Activated gamma-delta T cell treated with Interleukin-2 at 50 U/mL for 16 hours (primary cell): ENCODE measurements at regions not wholly inside any gene's neighbourhood (a gene's known extent, or its start where the extent isn't known, plus 50 kb on each side); places are given as distances from the start of the nearest gene placed in this dataset.
"Not testable (repeated sequence)": the region's sequence is repeated elsewhere in the genome, so short reads cannot be mapped to it uniquely, and the experiment has no call there.

Source experiments
- DNase-seq: peaks from one replicate; pipeline ENCODE4 v3.0.0-alpha.2; 2020

DNA sequence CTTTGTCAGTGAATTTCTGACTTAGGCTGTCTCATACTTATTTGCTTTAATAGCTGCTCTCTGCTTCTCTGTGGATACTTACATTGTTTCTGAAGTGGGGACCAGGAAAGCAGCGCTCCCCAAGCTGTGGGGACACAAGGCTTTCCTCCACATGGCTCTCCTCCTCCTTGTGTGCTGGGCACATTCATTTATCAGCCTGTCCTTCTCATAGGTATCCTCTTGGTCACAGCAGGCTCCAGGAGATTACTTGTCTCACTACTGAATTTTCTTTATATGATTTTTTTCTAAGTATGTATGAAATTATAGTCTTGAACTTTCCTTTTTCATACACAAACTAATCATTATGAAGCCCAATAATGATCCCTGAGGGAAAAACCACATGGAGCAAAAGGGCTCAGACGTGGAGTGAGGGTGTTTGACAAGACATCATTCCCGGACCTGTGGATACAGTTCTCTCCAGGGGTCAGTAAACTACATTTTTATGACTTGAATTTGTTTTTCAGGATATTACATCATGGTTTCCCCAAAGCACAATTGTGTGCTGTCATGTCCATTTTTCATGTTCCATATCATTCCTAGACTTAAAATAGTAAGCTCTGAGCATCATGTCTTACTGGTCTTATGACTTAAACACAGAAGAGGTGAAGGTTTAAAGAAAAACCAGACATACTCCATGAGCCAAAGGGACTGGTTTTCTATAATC, 234.5 kb downstream of the PCSK1 start:
- no peak for DNase-seq

DNA sequence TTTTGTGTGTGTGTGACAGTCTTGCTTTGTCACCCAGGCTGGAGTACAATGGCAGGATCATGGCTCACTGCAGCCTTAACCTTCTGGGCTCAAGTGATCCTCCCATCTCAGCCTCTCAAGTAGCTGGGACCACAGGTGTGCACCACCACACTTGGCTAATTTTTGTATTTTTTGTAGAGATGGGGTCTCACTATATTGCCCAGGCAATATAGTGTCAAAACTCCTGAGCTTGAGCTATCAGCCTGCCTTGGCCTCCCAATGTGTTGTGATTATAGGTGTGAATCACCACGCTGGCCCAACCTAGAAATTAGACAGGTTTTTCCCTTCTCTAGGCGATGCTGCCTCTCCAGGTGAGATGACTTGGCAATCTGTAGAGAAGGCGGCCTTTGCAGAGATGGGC, 235.3 kb downstream of the PCSK1 start:
- DNase-seq: not testable (repeated sequence)

DNA sequence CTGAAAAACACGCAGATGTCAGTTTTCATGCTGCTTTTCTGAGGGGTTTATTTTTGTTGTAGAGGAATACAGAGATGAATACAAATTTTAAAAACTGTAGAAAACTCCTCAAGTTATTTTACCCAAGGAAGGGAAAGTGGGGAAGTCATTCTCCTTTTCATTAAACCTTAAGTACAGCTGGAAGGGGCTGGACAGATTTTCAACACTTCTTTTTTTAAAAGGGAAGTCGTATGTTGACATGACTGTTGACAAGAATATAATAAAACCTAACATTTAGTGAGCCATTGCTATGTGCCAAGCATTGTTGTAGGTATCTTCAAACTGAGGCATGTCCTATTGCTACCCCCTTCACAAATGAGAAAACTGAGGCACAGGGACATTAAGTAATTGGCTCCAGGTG, 235.7 kb upstream of the ELL2 start:
- DNase-seq: no peak

DNA sequence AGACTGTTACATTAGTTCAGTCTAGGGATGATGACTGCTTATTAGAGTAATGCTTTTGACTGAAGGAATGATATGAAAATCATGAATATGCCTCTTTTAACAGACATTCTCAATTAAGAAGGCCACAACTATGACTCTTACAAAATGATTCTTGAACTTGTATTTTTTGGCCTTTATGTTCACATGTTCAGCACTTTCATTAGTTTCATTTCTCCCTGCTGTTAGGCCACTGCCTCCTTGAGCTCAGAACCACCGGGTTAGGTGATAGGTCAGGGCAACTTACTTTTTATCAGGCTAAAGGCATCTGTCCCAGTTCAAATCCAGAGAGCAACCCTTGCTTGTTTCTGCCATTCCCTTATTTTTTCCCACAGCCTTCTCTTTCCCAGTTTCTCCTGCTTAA, 235.2 kb upstream of the ELL2 start:
- DNase-seq: no peak

DNA sequence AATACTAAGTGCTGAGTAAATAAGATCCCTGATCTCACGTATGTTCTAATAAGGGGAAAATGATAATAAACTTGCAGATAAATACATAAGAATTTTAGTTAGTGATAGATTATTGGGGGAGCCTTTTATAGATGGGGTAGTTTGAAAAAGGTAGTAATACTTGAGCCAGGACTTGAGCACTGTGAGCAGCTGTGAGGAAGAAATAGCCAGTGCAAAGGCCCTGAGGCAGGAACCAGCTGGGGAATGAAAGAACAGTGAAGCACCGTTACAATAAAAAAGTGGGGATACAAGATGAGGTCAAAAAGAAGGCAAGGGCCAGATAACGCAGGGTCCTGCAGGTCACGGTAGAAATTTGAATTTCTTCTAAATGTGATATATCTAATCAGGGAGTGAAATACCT, 234.8 kb upstream of the ELL2 start:
- DNase-seq: no peak

DNA sequence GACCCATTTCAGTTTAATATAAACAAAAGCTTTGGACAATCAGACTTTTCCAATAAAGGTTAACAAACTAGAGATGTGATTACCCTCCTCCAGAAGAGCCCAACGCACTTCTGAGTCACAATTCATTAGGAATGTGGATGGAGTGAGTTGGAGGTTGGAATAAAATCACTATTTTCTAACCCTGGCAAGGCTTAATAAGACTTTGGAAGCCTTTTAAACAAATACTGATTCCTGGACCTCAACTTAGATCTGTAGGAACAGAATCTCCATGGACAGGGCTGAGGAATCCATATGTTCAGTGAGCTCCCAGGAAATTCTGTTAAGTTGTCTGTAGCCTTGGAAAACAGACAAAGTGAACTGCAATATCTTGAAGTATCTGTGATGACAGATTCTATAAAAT, 233.5 kb upstream of the ELL2 start:
- DNase-seq: no peak

DNA sequence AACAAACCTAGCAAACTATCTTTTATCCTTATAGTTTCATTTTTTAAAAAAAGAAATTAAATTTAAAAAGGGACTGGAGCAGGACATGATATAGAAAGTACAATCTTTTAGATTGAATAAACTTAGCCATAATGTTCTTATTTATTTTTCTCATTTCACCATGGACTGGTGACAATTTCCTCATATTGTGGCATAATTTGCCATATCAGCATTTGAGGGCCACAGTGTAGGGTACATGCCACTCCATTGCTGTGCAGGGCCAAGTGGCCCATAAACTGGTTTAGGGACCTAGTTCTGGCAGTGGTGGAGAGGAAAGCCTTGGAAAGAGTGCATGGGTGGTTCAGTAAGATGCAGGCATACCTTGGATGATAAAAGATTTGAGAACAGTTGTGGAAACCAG, 232.9 kb upstream of the ELL2 start:
- DNase-seq: no peak

DNA sequence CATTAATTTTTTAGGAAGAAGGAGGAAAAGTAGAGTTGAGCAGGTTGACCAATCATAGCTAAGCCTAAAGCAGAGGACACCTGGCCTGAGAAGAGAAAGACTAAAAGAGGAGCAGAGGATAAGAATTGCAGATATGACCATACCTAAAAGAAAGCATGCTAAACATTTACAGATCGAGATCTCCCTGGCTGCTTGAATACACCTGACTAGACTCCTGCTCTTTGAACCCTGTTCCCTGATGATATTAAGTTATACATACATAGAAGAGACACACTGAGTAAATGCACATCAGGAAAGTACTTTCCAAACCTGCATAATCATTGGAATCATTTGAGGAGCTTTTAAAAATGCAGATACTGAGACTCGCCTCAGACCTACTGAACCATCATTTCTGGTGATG, 232.3 kb upstream of the ELL2 start:
- DNase-seq: no peak

DNA sequence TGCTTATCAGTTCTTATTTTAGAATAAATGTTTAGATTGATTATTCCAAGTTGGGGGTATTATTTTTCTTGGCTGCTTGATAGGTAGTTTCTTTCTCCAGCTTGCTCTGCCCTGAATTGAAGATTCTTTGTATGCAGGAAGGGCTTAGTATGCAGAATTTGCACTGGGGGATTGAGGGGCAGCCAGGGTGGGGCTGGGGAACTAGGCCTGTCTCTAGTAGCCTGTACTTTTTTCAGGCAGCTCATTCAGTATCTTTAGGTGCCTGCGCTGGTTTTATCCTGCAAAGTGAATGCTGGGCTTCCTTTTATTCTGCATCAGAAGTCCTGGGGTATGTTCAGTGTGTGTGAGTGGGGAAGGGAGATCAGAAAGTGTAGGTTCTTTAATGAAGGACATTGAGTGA, 228.3 kb upstream of the ELL2 start:
- no peak for DNase-seq

DNA sequence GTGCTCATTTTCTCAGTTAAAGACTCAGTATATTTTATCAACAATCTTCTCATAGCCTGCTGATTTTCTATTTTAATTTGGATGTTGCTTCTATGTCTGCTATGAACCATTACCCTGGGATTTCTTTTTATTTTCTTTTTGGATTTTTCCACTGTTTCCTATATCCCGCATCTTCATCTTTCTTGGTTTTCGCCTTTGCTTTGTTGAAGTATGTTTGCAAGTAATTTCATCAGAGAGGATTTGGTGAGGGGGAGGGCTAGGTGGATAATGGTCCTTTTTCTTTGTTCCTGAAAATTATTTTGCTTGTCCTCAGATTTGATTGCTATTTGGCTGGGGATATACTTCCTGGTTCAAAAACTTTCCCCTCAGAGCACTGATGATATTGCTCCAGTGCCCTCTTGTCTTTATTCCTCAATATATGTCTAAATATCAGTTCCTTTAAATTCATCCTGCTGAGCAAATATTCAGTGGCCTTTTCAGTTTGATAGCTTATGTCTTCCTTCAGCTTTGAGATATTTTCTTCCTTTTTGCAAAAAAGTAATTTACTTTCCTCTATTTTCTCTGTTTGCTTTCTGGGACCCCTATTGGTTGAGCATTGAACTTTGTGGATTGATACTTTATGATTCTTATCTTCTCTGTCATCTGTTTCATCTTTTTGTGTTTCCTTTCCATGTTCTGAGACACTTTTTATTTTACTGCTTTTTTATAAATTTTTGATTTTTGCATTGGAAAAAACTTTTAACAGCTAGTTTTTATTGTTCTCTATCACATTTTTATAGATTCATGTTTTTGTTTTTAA, 227.6 kb upstream of the ELL2 start:
- DNase-seq: no peak

DNA sequence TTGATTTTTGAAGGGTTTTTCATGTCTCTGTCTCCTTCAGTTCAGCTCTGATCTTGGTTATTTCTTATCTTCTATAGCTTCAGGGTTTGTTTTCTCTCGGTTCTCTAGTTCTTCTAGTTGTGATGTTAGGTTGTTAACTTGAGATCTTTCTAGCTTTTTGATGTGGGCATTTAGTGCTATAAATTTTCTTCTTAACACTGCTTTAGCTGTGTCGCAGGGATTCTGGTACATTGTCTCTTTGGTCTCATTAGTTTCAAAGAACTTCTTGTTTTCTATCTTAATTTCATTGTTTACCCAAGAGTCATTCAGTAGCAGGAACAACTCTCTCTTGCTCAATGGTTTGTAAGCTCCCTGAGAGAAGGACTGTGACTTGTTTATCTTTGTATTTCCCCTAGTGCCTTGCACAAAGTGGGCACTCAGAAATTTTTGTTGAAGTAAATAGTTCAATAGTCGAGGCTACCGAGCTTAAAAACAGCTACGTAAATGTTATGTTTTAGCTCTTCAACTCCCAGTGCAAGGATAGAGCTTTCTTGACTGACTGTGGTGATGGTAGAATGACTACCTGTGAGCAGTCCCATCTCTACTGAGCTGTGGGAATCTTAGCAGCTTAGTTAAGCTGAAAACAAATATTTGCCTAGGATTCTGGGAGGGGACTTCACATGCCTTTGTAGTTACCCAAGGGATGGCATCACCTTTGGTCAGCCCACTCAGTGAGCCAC, 225.8 kb upstream of the ELL2 start:
- no peak for DNase-seq

DNA sequence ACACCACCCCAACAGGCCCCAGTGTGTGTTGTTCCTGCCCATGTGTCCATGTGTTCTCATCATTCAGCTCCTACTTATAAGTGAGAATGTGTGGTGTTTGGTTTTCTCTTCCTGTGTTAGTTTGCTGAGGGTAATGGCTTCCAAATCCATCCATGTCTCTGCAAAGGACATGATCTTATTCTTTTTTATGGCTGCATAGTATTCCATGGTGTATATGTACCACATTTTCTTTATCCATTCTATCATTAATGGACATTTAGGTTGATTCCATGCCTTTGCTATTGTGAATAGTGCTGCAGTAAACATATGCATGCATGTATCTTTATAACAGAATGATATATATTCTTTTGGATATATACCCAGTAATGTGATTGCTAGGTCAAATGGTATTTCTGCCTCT, 222.9 kb upstream of the ELL2 start:
- DNase-seq: not testable (repeated sequence)

DNA sequence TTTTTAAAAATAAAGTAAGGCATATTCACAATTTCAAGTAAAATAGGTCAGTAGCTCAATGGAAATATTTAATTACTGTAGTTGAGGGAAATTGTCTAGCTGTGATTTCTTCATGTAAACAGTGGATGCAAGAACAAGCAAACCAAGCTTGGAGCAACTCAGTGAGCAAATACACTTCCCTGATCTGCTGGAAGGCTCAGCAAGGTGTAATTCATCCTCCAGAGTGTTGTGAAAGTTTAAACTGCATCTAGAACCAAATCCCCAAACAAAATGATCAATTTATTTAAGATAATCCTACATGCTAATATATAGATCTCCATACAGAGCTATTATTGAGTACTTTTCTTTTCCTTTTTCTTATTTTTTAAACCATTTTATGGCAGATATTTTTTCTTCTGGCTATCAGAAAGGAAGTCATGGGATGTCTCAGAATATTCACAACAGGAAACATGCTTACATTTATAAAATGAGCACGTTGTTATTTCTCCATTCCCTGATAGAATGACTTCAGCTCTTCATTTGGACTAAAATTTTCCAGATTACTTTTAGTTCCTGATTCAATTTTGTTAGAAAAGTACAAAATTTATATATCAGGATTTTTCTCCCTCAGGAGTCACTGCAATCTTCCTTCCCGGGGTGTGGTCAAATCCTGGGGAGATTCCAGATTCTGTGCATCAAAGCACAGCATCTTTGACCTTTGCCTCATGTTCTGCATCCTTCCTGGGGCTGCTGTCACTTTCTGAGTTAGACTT, 219.2 kb upstream of the ELL2 start:
- no peak for DNase-seq

DNA sequence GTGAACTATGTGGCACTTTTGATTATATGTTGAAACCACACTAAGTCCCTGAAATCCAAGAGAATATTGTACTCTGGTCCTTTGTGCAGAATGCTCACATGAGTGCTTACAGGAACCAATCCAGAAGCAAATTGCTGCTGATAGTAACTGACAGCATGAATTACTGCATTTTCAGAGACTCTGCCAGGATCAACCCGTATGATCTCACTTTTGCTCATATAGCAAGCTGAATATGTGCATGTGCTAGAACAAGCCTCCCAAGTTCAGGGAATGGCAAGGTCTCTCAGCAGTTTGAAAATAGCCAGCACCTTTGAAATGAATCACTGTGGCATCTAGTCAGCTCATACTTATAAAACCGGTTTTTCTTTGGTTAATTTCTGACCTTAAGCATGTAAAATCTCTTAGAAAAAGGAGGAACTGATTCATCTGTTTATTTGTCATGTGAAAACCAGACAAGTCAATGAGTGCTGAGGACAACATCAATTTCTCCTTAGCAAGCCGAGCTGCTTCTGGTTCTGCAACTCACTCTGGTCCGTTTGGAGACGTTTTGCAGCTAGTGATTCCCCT, 215.7 kb upstream of the ELL2 start:
- DNase-seq: no peak

DNA sequence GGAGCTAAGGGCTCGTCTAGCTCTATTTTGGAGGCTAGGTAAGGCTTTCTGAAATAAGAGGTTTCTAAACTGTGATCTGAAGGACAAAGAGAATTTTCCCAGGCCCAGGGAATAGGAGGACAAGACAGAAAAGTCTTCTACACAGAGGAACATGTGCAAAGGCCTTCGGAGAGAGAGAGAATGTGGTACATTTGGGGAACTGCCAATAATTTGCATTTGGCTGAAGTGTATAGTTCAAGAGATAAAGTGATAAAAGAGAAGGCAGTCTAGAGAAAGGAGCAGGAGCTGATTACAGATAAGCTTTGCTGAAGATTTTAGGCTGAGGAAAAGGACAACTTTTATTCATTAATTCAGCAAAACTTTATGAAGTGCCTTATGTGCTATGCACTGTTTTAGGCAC, 214.4 kb upstream of the ELL2 start:
- no peak for DNase-seq

DNA sequence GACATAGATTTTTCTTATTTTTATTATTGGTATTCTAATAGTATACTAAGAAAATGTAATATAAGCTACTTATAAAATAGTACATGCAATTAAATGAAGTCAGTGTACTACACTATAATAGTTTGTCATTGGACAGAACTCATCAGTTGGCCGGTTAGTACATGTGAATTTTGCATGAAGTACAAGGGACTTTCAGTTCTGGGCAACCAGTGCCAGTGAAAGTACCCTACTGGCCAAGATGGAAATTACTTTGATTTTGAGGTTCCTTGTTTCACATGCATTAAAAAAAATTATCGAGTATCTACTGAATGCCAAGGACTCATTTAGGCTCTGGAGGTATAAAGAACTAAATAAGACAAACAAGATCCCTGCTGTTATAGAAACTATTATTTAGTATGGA, 213.4 kb upstream of the ELL2 start:
- no peak for DNase-seq

DNA sequence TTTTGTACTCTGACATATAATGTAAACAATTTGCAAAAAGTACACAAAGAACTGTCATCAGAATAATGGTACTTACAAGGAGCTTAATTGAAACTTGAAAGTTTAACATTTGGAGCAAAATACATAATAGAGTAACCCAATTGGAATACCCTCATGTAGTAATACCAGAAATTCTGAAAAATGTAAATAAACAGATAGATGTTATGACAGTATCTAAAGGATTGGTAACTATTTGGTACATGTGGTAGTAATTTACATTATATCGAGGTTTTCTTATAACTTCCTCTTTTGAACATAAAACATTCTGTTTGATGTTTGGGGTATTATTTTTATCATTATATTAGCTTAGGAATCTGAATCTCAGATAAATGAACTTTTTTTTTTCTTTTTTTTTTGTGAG, 211.7 kb upstream of the ELL2 start:
- no peak for DNase-seq

DNA sequence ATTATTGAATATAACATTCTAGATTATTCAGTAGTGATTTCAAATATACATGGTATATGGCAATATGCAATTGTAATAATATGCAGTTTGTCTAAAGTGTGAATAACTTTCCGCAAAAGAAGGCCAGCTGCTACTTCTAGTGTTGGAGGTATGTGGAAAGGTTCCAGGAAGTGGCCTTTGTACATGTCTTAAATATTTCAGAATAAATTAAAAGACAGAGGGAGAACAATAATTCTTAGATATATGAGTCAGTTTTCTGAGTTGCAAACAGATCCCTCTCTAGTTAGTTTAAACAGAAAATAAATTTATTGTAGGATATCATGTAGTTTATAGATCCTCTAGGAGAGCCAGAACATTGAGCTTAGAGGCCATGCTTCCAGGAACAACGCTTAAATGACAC, 210.8 kb upstream of the ELL2 start:
- no peak for DNase-seq

DNA sequence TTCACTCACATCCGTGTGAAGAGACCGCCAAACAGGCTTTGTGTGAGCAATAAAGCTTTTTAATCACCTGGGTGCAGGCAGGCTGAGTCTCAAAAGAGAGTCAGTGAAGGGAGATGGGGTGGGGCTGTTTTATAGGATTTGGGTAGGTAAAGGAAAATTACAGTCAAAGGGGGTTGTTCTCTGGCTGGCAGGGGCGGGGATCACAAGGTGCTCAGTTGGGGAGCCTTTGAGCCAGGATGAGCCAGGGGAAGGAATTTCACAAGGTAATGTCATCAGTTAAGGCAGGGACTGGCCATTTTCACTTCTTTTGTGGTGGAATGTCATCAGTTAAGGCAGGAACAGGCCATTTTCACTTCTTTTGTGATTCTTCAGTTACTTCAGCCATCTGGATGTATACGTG, 210.3 kb upstream of the ELL2 start:
- not testable (repeated sequence) for DNase-seq

DNA sequence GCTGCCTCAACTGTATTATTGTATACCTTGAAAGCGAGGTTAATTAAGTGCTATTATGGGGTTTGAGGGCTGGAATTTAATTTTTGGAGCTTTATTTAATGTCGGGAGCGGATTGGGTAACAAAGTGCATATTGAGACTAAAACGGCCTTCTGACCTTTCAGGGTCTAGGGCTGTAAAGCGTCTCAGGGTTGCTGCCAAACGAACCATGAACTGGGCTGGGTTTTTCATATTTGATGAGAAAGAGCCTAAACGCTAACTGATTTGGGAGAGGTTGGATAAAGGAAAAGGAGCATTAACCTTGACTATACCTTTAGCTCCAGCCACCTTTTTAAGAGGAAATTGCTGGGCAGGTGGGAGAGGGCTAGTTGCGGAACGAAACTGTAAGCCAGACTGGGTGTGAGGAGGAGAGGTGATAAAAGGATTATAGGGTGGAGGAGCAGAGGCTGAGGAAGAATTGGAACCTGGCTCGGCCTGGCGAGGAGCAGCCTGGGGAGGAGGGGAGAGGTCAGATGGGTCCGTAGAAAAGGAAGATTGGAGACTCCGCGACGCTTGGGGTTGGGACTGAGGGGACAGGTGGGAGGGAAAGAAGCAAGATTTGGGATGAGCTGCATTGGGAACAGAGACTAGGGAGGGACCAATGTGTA, 209.0 kb upstream of the ELL2 start:
- DNase-seq: not testable (repeated sequence)

DNA sequence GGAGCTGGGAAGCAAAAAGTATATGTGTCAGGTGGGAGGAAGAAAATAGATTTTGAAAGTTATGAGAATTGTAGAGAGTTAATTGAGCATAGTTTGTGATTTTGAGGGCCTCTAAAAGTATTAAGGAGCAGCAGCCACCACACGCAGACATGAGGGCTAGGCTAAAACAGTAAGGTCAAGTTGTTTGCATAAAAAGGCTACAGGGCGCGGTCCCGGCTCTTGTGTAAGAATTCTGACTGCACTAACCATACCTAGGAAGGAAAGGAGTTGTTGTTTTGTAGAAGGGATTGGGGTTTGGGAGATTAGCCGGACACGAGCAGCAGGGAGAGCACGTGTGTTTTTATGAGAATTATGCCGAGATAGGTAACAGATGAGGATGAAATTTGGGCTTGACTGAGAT, 207.2 kb upstream of the ELL2 start:
- DNase-seq: not testable (repeated sequence)

DNA sequence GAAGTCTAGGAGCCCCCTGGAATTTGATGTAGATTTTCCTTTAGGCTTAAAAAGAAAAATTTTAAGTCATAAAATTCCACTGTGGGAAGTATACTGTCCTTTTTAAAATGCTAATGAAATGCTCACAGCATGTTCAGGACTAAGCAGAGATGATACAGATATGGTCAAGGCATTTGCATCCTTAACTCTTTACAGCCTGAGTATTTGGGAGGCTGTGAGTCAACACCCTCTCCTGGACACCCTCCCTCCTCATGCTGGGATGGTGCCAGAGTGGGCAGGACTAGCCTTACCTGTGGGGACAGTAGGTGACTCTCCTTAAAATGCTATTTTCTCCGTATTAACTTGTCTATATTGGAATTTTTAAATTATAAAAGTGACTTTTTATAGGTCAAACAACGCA, 197.4 kb upstream of the ELL2 start:
- DNase-seq: no peak
